Cardiac muscle cell (in vitro differentiated cells and primary cell): ENCODE measurements at regions not wholly inside any gene's neighbourhood (a gene's known extent, or its start where the extent isn't known, plus 50 kb on each side); places are given as distances from the start of the nearest gene placed in this dataset.

Experiments
- DNase-seq, 2 donors: peaks; one replicate each; pipeline versions ENCODE4 v3.0.0 to v3.0.0-alpha.2; 2010 to 2017; ENCODE audit warnings: low read depth in 1 of 2, low spot score in 1 of 2
- H3K27ac ChIP-seq: fragments of 200-600 bp; sonication (generic); 2 replicates; pipeline ENCODE4 v1.5.1; 2016
- H3K27me3 ChIP-seq: fragments of 200-600 bp; sonication (generic); 2 replicates; pipeline ENCODE4 v1.6.0; 2016; ENCODE audit warnings: control low read depth
- H3K36me3 ChIP-seq: fragments of 200-600 bp; sonication (generic); 2 replicates; pipeline ENCODE4 v1.5.1; 2016; ENCODE audit warnings: control low read depth
- H3K4me1 ChIP-seq: fragments of 200-600 bp; sonication (generic); 2 replicates; pipeline ENCODE4 v1.8.1; 2017; ENCODE audit warnings: low read depth, mild to moderate bottlenecking, mixed run types
- H3K4me3 ChIP-seq: fragments of 200-600 bp; sonication (generic); 2 replicates; pipeline ENCODE4 v1.5.1; 2016; ENCODE audit warnings: mild to moderate bottlenecking
- H3K9me3 ChIP-seq: fragments of 200-600 bp; sonication (generic); 2 replicates; pipeline ENCODE4 v1.5.1; 2017; ENCODE audit warnings: low read depth, mild to moderate bottlenecking, control low read depth
- CTCF ChIP-seq: IDR thresholded peaks from 2 replicates; pipeline ENCODE4 v1.5.1; 2012; ENCODE audit warnings: low read depth, mild to moderate bottlenecking, low read length

- TF ChIP-seq CTCF, result no peak
- Histone ChIP-seq H3K9me3 (no peaks in the 10 kb centered on the region), H3K4me3 (no peak overlapping the region), H3K36me3 (no peaks in the 10 kb centered on the region), H3K4me1 (no peaks in the 10 kb centered on the region), H3K27me3 (no peaks in the 10 kb centered on the region), H3K27ac (no peak overlapping the region)
- DNase-seq, result no peak
Observed at GRCh38 chr4:160872491-160872890, 1291.3 kb downstream of the FSTL5 start.

GRCh38 chr4:160877087-160877790 is 1286.6 kb downstream of the FSTL5 start:
- Histone ChIP-seq H3K9me3 (no peaks in the 10 kb centered on the region), H3K36me3 (no peaks in the 10 kb centered on the region), H3K4me1 (no peaks in the 10 kb centered on the region), H3K4me3 (no peak overlapping the region), H3K27ac (no peak overlapping the region), H3K27me3 (no peaks in the 10 kb centered on the region)
- no peak for TF ChIP-seq CTCF
- no peak for DNase-seq

DNA sequence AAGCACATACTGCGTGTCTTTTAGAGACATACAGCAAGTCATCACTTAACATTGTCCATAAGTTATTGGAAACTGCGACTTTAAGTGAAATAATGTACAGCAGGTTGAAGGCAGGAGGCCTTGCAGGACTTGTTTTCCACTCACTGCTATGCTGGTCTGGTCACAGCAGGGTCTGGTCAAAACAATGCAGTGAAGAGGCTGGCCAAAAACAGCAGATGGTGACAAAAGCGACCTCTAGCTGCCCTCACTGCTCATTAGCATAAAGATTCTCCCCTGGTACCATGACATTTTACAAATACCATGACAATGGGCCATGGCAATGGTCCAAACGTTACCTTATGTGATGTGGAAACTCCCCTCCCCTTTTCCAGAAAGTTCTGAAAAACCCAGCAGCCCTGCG is 1283.6 kb downstream of the FSTL5 start:
- TF ChIP-seq CTCF, result no peak
- Histone ChIP-seq H3K4me3 (no peak overlapping the region), H3K27ac (no peak overlapping the region), H3K9me3 (no peaks in the 10 kb centered on the region), H3K27me3 (no peaks in the 10 kb centered on the region), H3K36me3 (no peaks in the 10 kb centered on the region), H3K4me1 (no peaks in the 10 kb centered on the region)
- DNase-seq, result no peak

GRCh38 chr4:160887668-160888067 is 1276.1 kb downstream of the FSTL5 start:
- Histone ChIP-seq H3K9me3 (no peaks in the 10 kb centered on the region), H3K27me3 (no peaks in the 10 kb centered on the region), H3K36me3 (no peaks in the 10 kb centered on the region), H3K4me3 (no peak overlapping the region), H3K27ac (no peak overlapping the region), H3K4me1 (no peaks in the 10 kb centered on the region)
- TF ChIP-seq CTCF, result no peak
- no peak for DNase-seq

- no peaks in the 10 kb centered on the region for H3K9me3 ChIP-seq
Observed at GRCh38 chr4:160894128-160894527, 1269.7 kb downstream of the FSTL5 start.

More at GRCh38 chr4:160894128-160894527, 1269.7 kb downstream of the FSTL5 start:
- DNase-seq, result no peak
- no peak for TF ChIP-seq CTCF
- Histone ChIP-seq H3K27me3 (no peaks in the 10 kb centered on the region), H3K36me3 (no peaks in the 10 kb centered on the region), H3K27ac (no peak overlapping the region), H3K4me3 (no peak overlapping the region), H3K4me1 (no peaks in the 10 kb centered on the region)
